NB4 (cell line): ENCODE measurements at regions not wholly inside any gene's neighbourhood (a gene's known extent, or its start where the extent isn't known, plus 50 kb on each side); places are given as distances from the start of the nearest gene placed in this dataset.

ENCODE experiments used
- MYC ChIP-seq: IDR thresholded peaks from 2 replicates; pipeline ENCODE4 v1.6.1; 2011; ENCODE audit warnings: low read depth, low read length
- POLR2A ChIP-seq: IDR thresholded peaks from 2 replicates; pipeline ENCODE4 v1.6.1; 2011; ENCODE audit warnings: mild to moderate bottlenecking; ENCODE audit not compliant: insufficient read length; ENCODE audit errors: extremely low read depth
- TF ChIP-seq, protein P1 (sequence below): IDR thresholded peaks from one replicate; pipeline ENCODE4 v1.5.1; 2012; ENCODE audit warnings: low read depth, low read length
- TF ChIP-seq, protein P2 (sequence below): IDR thresholded peaks from 2 replicates; pipeline ENCODE4 v1.6.1; 2011; ENCODE audit warnings: low read depth, low read length

DNA sequence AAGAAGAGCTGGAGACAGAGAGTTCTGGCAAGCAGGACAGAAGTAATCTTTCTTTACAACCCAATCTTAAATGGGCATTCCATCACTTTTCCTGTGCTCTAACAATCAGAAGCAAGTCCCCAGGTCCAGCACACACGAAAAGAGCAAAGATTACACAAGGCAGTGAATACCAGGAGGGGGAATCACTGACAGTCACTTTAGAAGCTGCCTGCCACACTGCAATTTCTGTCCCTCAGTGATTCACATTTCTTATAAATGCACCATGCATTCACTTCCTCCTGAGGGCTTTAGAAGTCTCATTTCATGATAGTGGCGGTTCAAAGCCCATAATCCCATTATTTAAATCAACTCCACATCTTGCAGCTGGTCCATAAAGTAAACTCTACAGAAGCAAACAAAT is 362.5 kb downstream of the POM121L12 start:
- TF ChIP-seq, protein P1, sequence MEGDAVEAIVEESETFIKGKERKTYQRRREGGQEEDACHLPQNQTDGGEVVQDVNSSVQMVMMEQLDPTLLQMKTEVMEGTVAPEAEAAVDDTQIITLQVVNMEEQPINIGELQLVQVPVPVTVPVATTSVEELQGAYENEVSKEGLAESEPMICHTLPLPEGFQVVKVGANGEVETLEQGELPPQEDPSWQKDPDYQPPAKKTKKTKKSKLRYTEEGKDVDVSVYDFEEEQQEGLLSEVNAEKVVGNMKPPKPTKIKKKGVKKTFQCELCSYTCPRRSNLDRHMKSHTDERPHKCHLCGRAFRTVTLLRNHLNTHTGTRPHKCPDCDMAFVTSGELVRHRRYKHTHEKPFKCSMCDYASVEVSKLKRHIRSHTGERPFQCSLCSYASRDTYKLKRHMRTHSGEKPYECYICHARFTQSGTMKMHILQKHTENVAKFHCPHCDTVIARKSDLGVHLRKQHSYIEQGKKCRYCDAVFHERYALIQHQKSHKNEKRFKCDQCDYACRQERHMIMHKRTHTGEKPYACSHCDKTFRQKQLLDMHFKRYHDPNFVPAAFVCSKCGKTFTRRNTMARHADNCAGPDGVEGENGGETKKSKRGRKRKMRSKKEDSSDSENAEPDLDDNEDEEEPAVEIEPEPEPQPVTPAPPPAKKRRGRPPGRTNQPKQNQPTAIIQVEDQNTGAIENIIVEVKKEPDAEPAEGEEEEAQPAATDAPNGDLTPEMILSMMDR, result no peak
- TF ChIP-seq POLR2A, result no peak
- TF ChIP-seq MYC, result no peak
- TF ChIP-seq, protein P2, sequence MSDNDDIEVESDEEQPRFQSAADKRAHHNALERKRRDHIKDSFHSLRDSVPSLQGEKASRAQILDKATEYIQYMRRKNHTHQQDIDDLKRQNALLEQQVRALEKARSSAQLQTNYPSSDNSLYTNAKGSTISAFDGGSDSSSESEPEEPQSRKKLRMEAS, result no peak
